ENCODE measurements at regions not wholly inside any gene's neighbourhood (a gene's known extent, or its start where the extent isn't known, plus 50 kb on each side); places are given as distances from the start of the nearest gene placed in this dataset.

DNA sequence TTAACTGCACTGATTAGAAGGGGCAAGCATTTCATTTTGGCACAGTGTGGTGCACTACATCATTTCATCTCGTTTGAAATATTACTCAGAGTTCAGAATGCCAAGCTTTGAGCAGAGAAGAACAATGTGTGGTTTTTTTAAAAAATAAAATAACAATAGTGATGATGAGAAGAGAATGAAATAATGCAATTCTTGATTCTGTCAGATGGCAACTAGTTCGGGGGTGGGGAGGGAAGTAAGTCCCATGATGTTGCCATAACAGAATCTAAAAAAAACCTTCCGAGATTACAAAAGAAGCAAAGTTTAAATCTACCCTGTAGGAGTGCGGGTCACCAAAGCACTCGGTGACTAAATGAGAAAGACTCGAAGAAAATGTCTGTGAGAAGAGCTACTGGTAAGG, 490.4 kb downstream of the NR4A2 start:
- TF ChIP-seq, protein P1, sequence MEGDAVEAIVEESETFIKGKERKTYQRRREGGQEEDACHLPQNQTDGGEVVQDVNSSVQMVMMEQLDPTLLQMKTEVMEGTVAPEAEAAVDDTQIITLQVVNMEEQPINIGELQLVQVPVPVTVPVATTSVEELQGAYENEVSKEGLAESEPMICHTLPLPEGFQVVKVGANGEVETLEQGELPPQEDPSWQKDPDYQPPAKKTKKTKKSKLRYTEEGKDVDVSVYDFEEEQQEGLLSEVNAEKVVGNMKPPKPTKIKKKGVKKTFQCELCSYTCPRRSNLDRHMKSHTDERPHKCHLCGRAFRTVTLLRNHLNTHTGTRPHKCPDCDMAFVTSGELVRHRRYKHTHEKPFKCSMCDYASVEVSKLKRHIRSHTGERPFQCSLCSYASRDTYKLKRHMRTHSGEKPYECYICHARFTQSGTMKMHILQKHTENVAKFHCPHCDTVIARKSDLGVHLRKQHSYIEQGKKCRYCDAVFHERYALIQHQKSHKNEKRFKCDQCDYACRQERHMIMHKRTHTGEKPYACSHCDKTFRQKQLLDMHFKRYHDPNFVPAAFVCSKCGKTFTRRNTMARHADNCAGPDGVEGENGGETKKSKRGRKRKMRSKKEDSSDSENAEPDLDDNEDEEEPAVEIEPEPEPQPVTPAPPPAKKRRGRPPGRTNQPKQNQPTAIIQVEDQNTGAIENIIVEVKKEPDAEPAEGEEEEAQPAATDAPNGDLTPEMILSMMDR (IDR thresholded peaks at IDR 0.05), result no peak
- TF ChIP-seq ZFX (IDR thresholded peaks at IDR 0.05; ENCODE audit: borderline replicate concordance), result no peak
